ENCODE measurements at regions not wholly inside any gene's neighbourhood (a gene's known extent, or its start where the extent isn't known, plus 50 kb on each side); places are given as distances from the start of the nearest gene placed in this dataset.

- no peak for ATAC-seq (ENCODE audit: insufficient read depth, low read depth)
- TF ChIP-seq EZH2 (IDR thresholded peaks at IDR 0.05; ENCODE audit: borderline replicate concordance, low read depth, low read length, severe bottlenecking), result no peak
- TF ChIP-seq CTCF (IDR thresholded peaks at IDR 0.05; ENCODE audit: borderline replicate concordance, extremely low read depth, low read length, poor library complexity, severe bottlenecking), result no peak
- no peak overlapping the region for H3K9ac ChIP-seq (ENCODE audit: low read depth, low read length)
- no peaks in the 10 kb centered on the region for H3K4me1 ChIP-seq (ENCODE audit: insufficient read depth, low read length)
- no peak overlapping the region for H3K27ac ChIP-seq (ENCODE audit: low read length)
- H3K9me3 ChIP-seq (ENCODE audit: insufficient read depth, low read length, severe bottlenecking), result no peaks in the 10 kb centered on the region
- no peak overlapping the region for H3K4me2 ChIP-seq (ENCODE audit: insufficient read depth, low read length)
- no peaks in the 10 kb centered on the region for H3K36me3 ChIP-seq (ENCODE audit: insufficient read depth, low read length)
- no peak overlapping the region for H2AFZ ChIP-seq (ENCODE audit: low read depth, low read length)
- H3K27me3 ChIP-seq (ENCODE audit: insufficient read depth, low read length, poor library complexity), result no peaks in the 10 kb centered on the region
- no peak for DNase-seq
- no peaks in the 10 kb centered on the region for H3K79me2 ChIP-seq (ENCODE audit: insufficient read depth, low read length)
- H4K20me1 ChIP-seq (ENCODE audit: insufficient read depth, low read length), result no peaks in the 10 kb centered on the region; the same call in 1 of the 2 replicates
- H3K4me3 ChIP-seq (ENCODE audit: low read depth in 1 of 2, low read length in 2 of 2), result no peak overlapping the region
Observed at GRCh38 chr6:169955731-169956437, 204.5 kb downstream of the ERMARD start.

GRCh38 chr6:169954977-169955376, 203.6 kb downstream of the ERMARD start:
- H3K4me1 ChIP-seq (ENCODE audit: insufficient read depth, low read length), result no peaks in the 10 kb centered on the region
- H4K20me1 ChIP-seq (ENCODE audit: insufficient read depth, low read length), result no peaks in the 10 kb centered on the region; the same call in 1 of the 2 replicates
- DNase-seq, result no peak
- no peaks in the 10 kb centered on the region for H3K9me3 ChIP-seq (ENCODE audit: insufficient read depth, low read length, severe bottlenecking)
- no peak for ATAC-seq (ENCODE audit: insufficient read depth, low read depth)
- no peak overlapping the region for H3K9ac ChIP-seq (ENCODE audit: low read depth, low read length)
- H3K4me2 ChIP-seq (ENCODE audit: insufficient read depth, low read length), result no peak overlapping the region
- H3K27me3 ChIP-seq (ENCODE audit: insufficient read depth, low read length, poor library complexity), result no peaks in the 10 kb centered on the region
- H2AFZ ChIP-seq (ENCODE audit: low read depth, low read length), result no peak overlapping the region
- no peak overlapping the region for H3K4me3 ChIP-seq (ENCODE audit: low read depth in 1 of 2, low read length in 2 of 2)
- no peak overlapping the region for H3K27ac ChIP-seq (ENCODE audit: low read length)
- no peaks in the 10 kb centered on the region for H3K36me3 ChIP-seq (ENCODE audit: insufficient read depth, low read length)
- TF ChIP-seq CTCF (IDR thresholded peaks at IDR 0.05; ENCODE audit: borderline replicate concordance, extremely low read depth, low read length, poor library complexity, severe bottlenecking), result no peak
- TF ChIP-seq EZH2 (IDR thresholded peaks at IDR 0.05; ENCODE audit: borderline replicate concordance, low read depth, low read length, severe bottlenecking), result no peak
- H3K79me2 ChIP-seq (ENCODE audit: insufficient read depth, low read length), result no peaks in the 10 kb centered on the region

GRCh38 chr6:169953686-169954085, 202.3 kb downstream of the ERMARD start:
- Histone ChIP-seq H3K36me3 (ENCODE audit: insufficient read depth, low read length) (no peaks in the 10 kb centered on the region), H3K79me2 (ENCODE audit: insufficient read depth, low read length) (no peaks in the 10 kb centered on the region), H4K20me1 (ENCODE audit: insufficient read depth, low read length) (no peaks in the 10 kb centered on the region; the same call in 1 of the 2 replicates), H3K9ac (ENCODE audit: low read depth, low read length) (no peak overlapping the region), H3K27ac (ENCODE audit: low read length) (no peak overlapping the region), H3K27me3 (ENCODE audit: insufficient read depth, low read length, poor library complexity) (no peaks in the 10 kb centered on the region), H3K4me3 (ENCODE audit: low read depth in 1 of 2, low read length in 2 of 2) (no peak overlapping the region), H3K4me1 (ENCODE audit: insufficient read depth, low read length) (no peaks in the 10 kb centered on the region), H3K9me3 (ENCODE audit: insufficient read depth, low read length, severe bottlenecking) (no peaks in the 10 kb centered on the region), H2AFZ (ENCODE audit: low read depth, low read length) (no peak overlapping the region), H3K4me2 (ENCODE audit: insufficient read depth, low read length) (no peak overlapping the region)
- ATAC-seq (ENCODE audit: insufficient read depth, low read depth), result no peak
- TF ChIP-seq CTCF (IDR thresholded peaks at IDR 0.05; ENCODE audit: borderline replicate concordance, extremely low read depth, low read length, poor library complexity, severe bottlenecking) (no peak), EZH2 (IDR thresholded peaks at IDR 0.05; ENCODE audit: borderline replicate concordance, low read depth, low read length, severe bottlenecking) (no peak)
- no peak for DNase-seq

All from DND-41 (cell line).